GM10248 (cell line): ENCODE measurements at regions not wholly inside any gene's neighbourhood (a gene's known extent, or its start where the extent isn't known, plus 50 kb on each side); places are given as distances from the start of the nearest gene placed in this dataset.

Experiments used
- CTCF ChIA-PET: fragments of 300-600 bp; sonication (Branson Sonifier 250); formaldehyde crosslinking; extraction: SDS; loops from one replicate; lab custom pipeline; 2021; ENCODE audit warnings: antibody characterized with exemption; lab: Yijun Ruan, JAX
- POLR2A ChIA-PET: fragments of 350-650 bp; sonication (Branson Sonifier 250); formaldehyde crosslinking; extraction: SDS; loops from one replicate; lab custom pipeline; 2020; ENCODE audit warnings: antibody characterized with exemption; lab: Yijun Ruan, JAX
- DNase-seq: peaks from one replicate; pipeline ENCODE4 v3.0.0; 2012; ENCODE audit errors: extremely low spot score
- TF ChIP-seq, protein P1 (sequence below): IDR thresholded peaks from 2 replicates; pipeline ENCODE4 v1.5.1; 2012; ENCODE audit warnings: mild to moderate bottlenecking, low read depth; ENCODE audit errors: extremely low read depth, missing control alignments, control extremely low read depth

DNA sequence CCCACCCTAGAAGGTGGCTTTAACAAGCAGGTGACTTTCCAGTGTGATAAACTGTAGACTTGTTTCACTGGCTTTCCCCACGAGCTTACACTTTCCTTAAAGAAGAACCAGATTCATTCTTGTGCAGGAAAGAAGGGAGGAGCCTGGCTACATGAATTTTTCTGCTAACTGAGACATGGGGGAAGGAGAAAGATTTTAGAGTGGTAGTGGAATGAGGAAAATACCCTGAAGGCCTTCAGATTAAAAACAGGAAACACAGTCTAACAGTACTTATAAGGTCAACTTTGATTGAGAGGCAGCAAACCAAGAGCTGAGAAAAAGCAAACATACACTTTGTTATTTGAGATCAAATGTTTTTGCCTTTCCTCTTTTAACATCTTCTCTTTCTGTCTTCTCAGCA lies 640.9 kb upstream of the PLXNA2 start:
- TF ChIP-seq, protein P1, sequence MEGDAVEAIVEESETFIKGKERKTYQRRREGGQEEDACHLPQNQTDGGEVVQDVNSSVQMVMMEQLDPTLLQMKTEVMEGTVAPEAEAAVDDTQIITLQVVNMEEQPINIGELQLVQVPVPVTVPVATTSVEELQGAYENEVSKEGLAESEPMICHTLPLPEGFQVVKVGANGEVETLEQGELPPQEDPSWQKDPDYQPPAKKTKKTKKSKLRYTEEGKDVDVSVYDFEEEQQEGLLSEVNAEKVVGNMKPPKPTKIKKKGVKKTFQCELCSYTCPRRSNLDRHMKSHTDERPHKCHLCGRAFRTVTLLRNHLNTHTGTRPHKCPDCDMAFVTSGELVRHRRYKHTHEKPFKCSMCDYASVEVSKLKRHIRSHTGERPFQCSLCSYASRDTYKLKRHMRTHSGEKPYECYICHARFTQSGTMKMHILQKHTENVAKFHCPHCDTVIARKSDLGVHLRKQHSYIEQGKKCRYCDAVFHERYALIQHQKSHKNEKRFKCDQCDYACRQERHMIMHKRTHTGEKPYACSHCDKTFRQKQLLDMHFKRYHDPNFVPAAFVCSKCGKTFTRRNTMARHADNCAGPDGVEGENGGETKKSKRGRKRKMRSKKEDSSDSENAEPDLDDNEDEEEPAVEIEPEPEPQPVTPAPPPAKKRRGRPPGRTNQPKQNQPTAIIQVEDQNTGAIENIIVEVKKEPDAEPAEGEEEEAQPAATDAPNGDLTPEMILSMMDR = no peak
- ChIA-PET CTCF (interaction anchor here (1.1 kb wide), 2 partner anchors 12 to 32 kb away, joined by 3 to 4 read pairs; no protein-coding TSS in a partner anchor), POLR2A (no interaction called here)
- DNase-seq = no peak

DNA sequence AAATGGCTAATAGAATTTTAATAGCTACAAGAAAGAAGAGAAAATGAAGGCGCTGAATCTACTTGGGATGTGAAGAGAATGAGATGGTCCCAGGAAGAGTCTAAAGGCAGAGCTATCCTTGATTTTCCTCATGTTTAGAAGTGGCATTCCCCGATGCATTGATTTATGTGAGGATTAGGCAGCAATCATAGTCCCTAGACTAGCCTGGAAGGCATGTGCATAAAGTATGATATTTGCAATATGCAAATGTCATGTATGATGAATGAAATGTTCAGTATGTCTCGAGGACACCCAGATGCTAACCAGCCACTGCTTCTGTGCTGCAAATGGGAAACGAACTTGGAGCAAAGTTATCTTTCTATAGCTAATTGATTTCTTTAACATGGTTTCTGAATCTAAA lies 641.5 kb upstream of the PLXNA2 start:
- DNase-seq = no peak
- ChIA-PET CTCF (interaction anchor here (0.9 kb wide), 1 partner anchor 10 kb away, joined by 3 read pairs; no protein-coding TSS in a partner anchor), POLR2A (no interaction called here)
- TF ChIP-seq, protein P1 = no peak

DNA sequence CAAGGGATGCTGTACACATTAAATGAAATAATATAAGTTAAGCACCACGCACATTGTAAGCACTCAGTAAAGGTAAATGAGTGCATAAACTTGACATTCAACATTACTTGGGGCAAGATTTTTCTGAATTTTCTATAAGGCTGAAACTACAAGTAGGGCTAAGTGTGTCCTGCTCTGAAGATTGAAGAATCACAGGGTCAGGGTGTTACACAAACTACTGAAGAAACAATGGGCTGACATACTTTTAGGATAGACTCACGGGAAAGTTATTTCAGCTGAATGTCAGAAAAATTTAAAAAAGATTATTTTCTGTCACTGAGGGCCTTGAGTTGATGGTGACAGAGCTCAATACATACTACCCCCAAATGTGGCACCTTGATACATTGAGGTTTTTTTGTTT lies 644.2 kb upstream of the PLXNA2 start:
- ChIA-PET POLR2A (no interaction called here), CTCF (interaction anchor here (1.2 to 1.5 kb wide), 2 partner anchors 9 to 466 kb away, joined by 3 read pairs; no protein-coding TSS in a partner anchor)
- no peak for DNase-seq
- TF ChIP-seq, protein P1 = no peak

DNA sequence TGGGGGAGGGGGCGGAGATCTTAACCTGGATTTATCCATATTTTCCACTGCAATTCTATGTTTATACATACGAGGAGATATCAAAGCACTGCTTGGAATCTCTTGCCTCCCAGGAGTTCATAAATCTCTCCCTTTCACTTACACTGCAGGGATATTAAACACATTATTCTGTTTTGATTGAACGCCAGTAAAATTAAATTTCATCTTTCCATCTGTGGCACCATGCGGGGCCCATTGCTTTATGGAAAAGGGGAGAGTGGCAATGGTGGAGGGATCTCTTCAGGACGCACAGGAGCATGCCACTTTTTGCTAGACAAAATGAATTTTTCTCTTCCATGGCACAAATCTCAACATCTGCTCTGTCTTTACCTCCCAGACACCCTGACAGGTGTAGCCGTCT lies 648.0 kb upstream of the PLXNA2 start:
- DNase-seq = no peak
- TF ChIP-seq, protein P1 = no peak
- CTCF ChIA-PET = interaction anchor here (0.9 kb wide), 1 partner anchor 11 kb away, joined by 3 read pairs; no protein-coding TSS in a partner anchor
- POLR2A ChIA-PET = no interaction called here

DNA sequence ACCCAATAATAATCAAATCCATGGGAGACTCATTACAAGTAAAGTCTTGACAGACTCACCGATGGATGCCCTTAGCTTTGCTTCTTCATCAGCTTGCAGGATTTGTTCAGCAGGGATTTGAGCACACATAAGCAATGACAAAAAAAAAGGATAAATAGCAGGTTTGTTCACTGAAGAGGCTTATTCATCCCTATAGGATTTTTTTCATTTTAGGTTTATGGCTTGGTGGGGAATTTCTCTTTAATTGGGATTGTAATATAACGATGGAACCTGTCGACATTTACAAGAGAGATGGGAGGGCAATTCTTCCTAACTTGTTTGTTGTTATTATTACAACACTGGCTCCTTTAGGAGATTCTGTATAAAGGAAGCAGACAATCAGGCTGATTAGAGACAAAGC lies 649.1 kb upstream of the PLXNA2 start:
- TF ChIP-seq, protein P1 = no peak
- ChIA-PET CTCF (no interaction called here), POLR2A (no interaction called here)
- DNase-seq = no peak

DNA sequence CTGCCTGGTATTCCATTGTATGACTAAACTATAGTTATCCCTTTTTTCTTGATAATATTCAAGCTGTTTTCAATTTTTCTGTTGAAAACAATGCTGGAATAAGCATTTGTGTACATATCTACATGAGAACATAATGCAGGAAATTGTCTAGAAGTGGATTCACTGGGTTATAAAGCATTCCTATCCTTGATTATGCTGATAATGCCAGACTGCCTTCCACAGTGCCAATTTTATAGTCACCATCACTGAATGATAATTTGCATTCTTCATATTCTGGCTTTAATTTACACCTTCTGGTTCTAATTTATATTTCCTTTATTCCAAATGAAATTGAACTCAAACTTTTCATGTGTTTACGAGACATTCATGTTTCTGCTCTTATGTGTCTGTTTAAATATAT lies 651.0 kb upstream of the PLXNA2 start:
- ChIA-PET POLR2A (no interaction called here), CTCF (no interaction called here)
- TF ChIP-seq, protein P1 = no peak
- DNase-seq = no peak

DNA sequence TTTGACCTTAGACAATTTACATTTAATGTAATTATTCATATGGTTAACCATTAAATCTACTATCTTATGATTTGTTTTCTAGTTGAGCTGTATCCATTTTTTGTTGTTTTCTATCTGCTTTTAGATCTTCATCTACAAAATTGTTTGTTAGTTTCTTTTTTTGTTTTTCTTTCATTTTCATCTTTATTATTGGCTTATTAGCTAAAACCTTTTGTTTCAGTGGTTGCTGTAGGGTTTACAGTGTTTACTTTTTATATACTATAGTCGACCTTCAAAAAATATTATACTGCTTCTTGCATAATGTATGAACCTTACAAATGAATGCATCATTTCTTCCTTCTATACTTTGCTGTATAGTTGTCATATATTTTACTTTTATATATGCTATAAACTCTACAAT lies 651.6 kb upstream of the PLXNA2 start:
- ChIA-PET CTCF (no interaction called here), POLR2A (no interaction called here)
- TF ChIP-seq, protein P1 = no peak
- DNase-seq = no peak
